Inferior parietal cortex (tissue), 1 donor: ENCODE measurements at regions not wholly inside any gene's neighbourhood (a gene's known extent, or its start where the extent isn't known, plus 50 kb on each side); places are given as distances from the start of the nearest gene placed in this dataset.
"Not testable (repeated sequence)": the region's sequence is repeated elsewhere in the genome, so short reads cannot be mapped to it uniquely, and the experiment has no call there.

Experiments used
- DNase-seq: peaks from one replicate; pipeline ENCODE4 v3.0.0-alpha.2; 2016; ENCODE audit errors: extremely low spot score

GRCh38 chr15:24309700-24310099 is 365.9 kb upstream of the NPAP1 start:
- not testable (repeated sequence) for DNase-seq

DNA sequence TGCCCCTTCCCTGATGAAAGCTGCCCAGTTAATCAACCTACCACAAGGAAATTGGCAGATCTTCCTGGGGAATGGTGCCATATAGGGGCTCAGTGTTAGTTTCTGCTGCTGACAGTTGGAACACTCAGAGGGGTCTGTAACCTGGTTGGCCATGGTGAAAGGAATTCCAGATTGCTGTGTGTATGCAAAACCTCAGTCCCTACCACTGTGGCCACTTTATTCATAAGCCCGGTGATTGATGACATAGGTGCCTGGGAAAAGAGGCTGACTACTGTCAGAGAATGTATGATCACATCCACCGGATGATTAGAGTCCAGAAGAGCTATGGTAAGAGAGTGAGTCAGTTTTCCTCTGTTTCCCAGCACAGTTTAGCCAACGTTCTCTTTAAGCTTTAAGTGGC is 363.9 kb upstream of the NPAP1 start:
- DNase-seq, result not testable (repeated sequence)

DNA sequence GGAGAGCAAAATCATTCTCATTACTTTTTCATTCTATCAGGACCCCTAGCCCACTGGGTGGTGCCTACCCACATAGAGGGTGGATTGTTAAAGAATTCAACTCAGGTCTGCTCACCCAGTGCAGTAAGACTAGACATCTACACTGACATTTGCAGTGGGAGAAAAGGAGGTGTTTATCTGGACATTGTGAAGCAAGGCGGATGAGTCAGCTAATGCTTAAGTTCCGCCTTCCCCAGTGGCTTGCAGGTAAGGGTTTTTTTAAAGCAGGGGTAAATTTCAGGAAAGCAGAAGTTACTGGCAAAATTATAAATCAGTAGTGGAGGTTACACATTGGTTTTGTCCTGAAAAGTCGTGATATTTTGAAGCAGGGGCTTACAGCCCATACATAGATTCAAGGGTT is 359.2 kb upstream of the NPAP1 start:
- not testable (repeated sequence) for DNase-seq

DNA sequence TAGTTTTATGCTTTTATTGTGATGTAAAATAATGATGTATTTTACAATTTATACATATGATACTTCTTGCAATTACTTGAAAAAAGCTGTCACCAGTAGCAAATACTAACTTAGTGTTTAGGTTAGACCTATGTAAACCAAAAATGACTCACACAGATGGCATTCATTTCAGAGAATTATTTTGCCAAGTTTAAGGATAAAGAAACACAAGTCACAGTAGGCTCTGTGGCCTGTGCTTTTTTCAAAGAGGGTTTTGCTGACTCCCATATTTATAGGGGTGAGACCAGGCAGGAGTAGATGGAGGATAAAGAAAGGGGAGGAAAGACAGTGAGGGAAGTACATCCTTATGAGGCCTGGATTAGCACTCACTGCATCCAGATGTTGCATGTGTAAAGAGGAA is 356.6 kb upstream of the NPAP1 start:
- no peak for DNase-seq

GRCh38 chr15:24324096-24324495 is 351.5 kb upstream of the NPAP1 start:
- not testable (repeated sequence) for DNase-seq

DNA sequence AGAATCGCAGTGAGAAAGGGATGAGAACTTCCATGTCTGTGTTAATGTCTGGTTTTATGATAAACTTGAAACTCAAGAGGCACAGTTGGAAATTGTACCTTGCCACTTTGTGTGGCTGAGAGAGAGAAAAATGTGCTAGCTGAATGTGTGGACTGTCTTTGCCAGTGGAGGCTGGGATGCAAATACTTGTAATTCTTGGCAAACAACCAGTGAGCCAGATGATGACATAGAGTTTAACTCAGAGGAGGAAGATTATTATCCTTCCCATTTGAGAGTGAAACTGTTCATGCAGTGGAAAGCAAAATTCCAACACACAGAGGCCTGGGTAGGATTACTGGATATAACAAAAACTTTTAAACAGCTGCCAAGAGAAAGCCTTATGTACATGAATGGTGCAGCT is 349.1 kb upstream of the NPAP1 start:
- not testable (repeated sequence) for DNase-seq

GRCh38 chr15:24331964-24332363 is 343.6 kb upstream of the NPAP1 start:
- DNase-seq, result not testable (repeated sequence)

GRCh38 chr15:24341876-24342275 is 333.7 kb upstream of the NPAP1 start:
- DNase-seq, result not testable (repeated sequence)

DNA sequence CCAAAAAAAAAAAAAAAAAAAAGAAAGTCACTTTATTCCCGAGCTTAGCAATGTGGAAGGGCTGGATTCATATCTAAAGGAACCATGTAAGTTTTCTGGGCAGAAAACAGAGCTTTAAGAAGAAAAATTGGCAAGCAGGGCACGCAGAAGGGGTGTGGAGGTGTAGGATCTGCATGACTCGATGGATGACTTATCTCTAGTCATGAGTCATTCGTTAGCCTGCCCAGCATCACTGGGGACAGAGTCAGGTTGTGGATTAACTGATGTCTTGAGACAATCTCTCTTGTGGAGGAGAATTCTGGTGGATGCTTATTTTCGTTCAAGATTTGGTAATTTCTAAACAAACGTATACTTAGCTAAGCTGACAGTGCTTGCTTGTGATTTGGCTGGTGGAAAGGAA is 322.8 kb upstream of the NPAP1 start:
- DNase-seq, result not testable (repeated sequence)

DNA sequence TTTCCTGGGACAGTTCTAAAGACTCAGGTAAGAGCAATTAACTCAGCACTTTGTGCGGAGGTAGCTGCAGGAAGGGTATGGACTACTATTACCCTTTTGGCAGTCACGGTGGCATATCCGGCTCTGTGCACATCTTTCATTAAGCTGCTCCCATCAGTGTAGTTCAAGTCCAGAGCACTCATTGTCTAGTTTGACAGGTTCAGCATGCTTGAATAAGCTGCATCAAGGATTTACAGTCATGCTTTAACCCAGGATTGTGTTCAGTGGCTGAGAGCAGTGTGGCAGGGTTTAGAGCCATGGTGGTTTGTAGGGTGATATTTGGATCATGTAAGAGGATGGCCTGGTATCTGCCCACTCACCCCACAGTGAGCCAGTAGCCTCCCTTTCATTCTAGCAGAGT is 294.5 kb upstream of the NPAP1 start:
- not testable (repeated sequence) for DNase-seq

DNA sequence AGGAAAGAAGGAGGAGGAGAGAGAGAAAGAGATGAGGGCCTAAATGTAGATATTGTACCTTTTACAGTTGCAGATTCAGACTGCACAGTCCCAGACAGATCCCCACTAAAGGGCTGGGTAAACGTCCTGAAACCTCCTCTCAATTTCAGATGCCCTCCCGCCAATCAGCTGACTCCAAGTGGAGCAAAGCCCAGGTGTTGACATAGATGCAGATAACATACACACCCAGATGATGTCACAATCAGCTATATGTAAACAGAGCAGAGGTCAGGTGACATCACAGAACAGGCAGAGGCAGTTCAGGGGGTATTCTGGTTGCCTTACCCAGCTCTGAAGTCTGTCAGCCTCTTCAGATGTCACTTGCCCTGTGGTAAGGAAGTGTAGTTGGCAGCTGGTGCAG is 290.3 kb upstream of the NPAP1 start:
- DNase-seq, result not testable (repeated sequence)

DNA sequence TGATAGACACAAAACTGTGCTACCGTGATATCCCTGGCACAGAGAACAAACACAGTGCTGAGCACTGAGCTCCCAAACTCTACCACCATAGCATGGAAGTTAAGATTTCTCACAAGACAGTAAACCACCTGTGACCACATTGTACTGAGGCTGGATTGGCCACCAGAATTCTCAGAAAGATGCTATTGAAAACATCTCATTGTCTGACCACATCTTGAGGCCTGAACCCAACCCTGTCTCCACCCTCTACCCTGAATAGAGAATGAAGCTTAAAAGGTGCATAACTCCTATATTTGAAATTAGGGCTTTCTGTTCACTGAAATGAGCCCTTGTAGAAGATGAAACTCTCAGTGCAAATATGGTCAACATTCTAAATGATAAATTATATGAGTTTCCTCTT is 281.3 kb upstream of the NPAP1 start:
- no peak for DNase-seq

DNA sequence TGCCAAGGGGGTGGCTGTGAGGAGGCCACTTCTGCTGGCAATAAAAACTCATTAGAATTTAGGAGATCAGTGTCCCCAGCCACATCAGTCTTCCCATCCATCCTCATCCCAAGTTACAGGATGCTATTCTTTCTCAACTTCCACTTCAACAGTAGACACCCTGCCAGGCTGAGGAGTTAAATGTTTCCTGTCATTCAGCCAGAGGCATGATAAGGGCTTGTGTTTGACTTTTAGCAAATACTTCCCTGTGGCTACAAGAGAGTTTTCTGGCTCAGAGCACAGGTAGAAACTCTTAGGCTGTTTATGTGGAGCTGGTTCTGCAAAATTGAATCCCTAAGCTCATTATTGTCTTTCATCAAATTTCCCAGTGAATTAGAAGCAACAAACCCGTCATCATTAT is 262.9 kb upstream of the NPAP1 start:
- DNase-seq, result not testable (repeated sequence)

DNA sequence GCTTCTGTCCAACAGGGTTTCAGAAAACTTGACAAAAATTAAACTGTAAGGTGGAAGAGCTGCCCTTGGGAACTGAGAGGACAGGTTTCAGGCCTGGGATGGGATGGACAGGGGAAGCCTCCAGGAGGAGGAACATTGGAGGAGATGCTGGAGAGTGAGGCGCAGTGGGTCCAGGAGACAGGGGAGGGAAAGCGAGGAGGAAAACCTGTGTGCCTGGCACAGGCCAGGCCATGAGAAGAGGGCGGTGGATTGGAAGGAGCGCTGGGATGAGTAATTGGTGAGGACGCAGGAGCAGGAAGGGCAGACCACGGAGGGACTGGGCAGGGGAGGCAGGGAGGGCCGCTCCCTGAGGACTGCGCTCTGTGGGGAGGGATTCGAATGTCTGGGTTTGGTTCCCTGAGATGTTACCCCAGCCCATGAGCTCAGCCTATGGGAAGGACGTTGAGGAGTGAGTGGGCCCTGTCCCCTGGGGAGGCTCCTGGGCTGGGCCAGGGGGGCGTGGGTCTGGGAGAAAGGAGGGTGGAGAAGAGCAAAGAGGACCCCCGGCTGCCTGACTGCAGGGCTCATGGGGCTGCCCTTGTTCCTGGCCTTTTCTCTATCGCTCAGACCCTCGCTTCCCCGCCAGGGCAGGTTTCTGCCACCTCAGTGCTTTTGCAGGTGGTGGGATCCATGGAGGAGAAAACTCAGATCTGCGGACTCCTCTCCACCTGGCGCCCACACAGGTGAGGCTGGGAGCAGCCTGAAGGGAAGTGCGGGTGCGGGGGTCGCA is 249.1 kb upstream of the NPAP1 start:
- DNase-seq, result not testable (repeated sequence)

DNA sequence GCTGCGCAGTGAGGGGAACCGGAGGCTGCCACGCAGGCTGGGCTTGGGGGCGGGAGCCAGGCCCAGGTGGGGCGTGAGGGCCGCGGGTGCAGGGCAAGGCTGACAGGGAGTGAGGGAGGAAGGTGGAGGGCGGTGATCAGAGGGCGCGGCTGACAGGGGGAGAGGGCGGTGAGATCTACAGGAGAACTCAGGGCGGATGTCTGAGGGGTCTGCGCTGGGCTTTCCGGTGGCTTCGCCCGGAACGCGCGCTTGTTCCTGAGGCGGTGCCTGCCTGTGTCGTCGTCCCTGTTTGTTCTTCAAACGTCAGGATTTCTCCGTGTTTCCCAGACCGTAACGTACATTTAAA is 248.5 kb upstream of the NPAP1 start:
- DNase-seq, result not testable (repeated sequence)

- DNase-seq, result not testable (repeated sequence)
These were observed 240.3 kb upstream of the NPAP1 start for GRCh38 chr15:24435075-24435820.

GRCh38 chr15:24437270-24437669 is 238.3 kb upstream of the NPAP1 start:
- DNase-seq, result not testable (repeated sequence)

DNA sequence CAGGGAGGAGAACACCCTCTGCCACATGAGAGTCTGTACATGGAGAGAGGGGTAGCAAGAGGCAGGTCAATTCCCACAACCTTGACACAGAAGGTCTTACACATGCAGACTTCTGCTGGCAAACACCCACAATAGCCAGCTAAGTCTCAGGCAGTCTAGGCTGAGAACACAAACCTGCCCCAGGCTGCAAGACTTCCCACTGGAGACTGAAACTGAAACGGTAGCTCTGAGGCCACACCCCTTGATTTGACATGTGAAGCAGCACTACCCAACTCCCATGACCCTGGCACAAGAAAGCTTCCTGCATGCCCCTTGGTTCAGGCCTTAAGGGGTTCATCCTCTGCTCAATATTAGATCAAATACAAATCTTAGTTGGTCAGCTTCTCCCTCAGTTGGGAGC is 237.8 kb upstream of the NPAP1 start:
- DNase-seq, result not testable (repeated sequence)

DNA sequence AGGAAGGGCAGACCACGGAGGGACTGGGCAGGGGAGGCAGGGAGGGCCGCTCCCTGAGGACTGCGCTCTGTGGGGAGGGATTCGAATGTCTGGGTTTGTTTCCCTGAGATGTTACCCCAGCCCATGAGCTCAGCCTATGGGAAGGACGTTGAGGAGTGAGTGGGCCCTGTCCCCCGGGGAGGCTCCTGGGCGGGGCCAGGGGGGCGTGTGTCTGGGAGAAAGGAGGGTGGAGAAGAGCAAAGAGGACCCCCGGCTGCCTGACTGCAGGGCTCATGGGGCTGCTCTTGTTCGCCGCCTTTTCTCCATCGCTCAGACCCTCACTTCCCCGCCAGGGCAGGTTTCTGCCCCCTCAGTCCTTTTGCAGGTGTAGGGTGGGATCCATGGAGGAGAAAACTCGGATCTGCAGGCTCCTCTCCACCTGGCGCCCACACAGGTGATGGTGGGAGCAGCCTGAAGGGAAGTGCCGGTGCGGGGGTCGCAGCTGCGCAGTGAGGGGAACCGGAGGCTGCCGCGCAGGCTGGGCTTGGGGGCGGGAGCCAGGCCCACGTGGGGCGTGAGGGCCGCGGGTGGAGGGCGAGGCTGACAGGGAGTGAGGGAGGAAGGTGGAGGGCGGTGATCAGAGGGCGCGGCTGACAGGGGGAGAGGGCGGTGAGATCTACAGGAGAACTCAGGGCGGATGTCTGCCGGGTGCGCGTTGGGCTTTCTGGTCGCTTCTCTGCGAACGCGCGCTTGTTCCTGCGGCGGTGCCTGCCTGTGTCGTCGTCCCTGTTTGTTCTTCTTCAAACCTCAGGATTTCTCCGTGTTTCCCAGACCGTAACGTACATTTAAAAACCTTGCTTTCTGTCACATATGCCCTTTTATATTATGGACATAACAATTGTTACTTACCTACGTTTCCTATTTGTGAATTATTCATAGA is 198.2 kb upstream of the NPAP1 start:
- DNase-seq, result not testable (repeated sequence)

- DNase-seq, result not testable (repeated sequence)
These were observed 189.5 kb upstream of the NPAP1 start for GRCh38 chr15:24485885-24486567.

DNA sequence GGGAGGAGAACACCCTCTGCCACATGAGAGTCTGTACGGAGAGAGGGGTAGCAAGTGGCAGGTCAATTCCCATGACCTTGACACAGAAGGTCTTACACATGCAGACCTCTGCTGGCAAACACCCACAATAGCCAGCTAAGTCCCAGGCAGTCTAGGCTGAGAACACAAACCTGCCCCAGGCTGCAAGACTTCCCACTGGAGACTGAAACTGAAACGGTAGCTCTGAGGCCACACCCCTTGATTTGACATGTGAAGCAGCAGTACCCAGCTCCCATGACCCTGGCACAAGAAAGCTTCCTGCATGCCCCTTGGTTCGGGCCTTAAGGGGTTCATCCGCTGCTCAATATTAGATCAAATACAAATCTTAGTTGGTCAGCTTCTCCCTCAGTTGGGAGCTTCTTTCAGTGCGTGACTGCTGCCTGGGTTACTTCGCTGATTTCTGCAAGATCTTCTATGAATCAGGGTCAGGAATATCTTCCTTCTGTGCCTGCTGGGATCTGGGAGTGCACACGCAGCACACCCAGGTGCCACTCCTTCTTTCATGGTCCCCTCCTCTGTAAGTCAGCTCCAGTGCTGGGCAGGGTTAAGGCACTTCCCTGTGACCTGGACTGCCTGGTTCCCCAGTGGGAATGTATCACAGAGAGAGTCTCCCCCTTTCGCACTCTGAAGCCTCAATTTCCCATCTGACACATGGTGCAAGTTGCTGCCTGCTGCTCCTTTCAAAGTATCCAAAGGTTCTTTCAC is 187.2 kb upstream of the NPAP1 start:
- not testable (repeated sequence) for DNase-seq
